Neural progenitor cell (in vitro differentiated cells): ENCODE measurements at regions not wholly inside any gene's neighbourhood (a gene's known extent, or its start where the extent isn't known, plus 50 kb on each side); places are given as distances from the start of the nearest gene placed in this dataset.
A peak's percentile ranks its signal among the peaks of the same experiment; 100 is the strongest.

Source experiments
- DNase-seq: peaks from one replicate; pipeline ENCODE4 v3.0.0-alpha.2; 2016; ENCODE audit warnings: low spot score
- H2AFZ ChIP-seq: fragments of 200-600 bp; sonication (generic); replicated peaks from 2 replicates; pipeline ENCODE4 v1.6.1; 2016; ENCODE audit warnings: antibody characterized with exemption
- H3F3A ChIP-seq: fragments of 200-600 bp; sonication (generic); 2 replicates; pipeline ENCODE4 v1.6.1; 2016; ENCODE audit warnings: antibody characterized with exemption, low read depth
- H3K27ac ChIP-seq: fragments of 200-600 bp; sonication (generic); 2 replicates; pipeline ENCODE4 v1.5.1; 2016; ENCODE audit warnings: mild to moderate bottlenecking
- H3K27me3 ChIP-seq: fragments of 200-600 bp; sonication (generic); 2 replicates; pipeline ENCODE4 v1.6.1; 2016; ENCODE audit warnings: mild to moderate bottlenecking, moderate library complexity
- H3K36me3 ChIP-seq: fragments of 200-600 bp; sonication (generic); 2 replicates; pipeline ENCODE4 v1.5.1; 2016
- H3K4me1 ChIP-seq: fragments of 200-600 bp; sonication (generic); 2 replicates; pipeline ENCODE4 v1.6.1; 2016; ENCODE audit warnings: mixed run types
- H3K4me2 ChIP-seq: fragments of 200-600 bp; sonication (generic); 2 replicates; pipeline ENCODE4 v1.6.1; 2016
- H3K4me3 ChIP-seq: fragments of 200-600 bp; sonication (generic); 2 replicates; pipeline ENCODE4 v1.5.1; 2016
- H3K79me2 ChIP-seq: fragments of 200-600 bp; sonication (generic); 2 replicates; pipeline ENCODE4 v1.6.1; 2016; ENCODE audit warnings: low read depth
- H3K9ac ChIP-seq: fragments of 200-600 bp; sonication (generic); 2 replicates; pipeline ENCODE4 v1.6.1; 2016
- H3K9me3 ChIP-seq: fragments of 200-600 bp; sonication (generic); 2 replicates; pipeline ENCODE4 v1.5.1; 2016; ENCODE audit warnings: low read depth
- H4K20me1 ChIP-seq: fragments of 200-600 bp; sonication (generic); 2 replicates; pipeline ENCODE4 v1.6.1; 2016; ENCODE audit warnings: low read depth
- H3K27ac Mint-ChIP-seq: 3 replicates; pipeline ENCODE4 v1.8.0; 2021; ENCODE audit warnings: mixed read lengths
- H3K27me3 Mint-ChIP-seq: 2 replicates; pipeline ENCODE4 v1.8.0; 2022; ENCODE audit warnings: low read depth, mild to moderate bottlenecking, inconsistent platforms, moderate library complexity, mixed read lengths; ENCODE audit not compliant: insufficient read depth
- H3K36me3 Mint-ChIP-seq: 3 replicates; pipeline ENCODE4 v1.8.0; 2021; ENCODE audit warnings: mixed read lengths
- H3K4me1 Mint-ChIP-seq: 3 replicates; pipeline ENCODE4 v1.8.0; 2021; ENCODE audit warnings: mixed read lengths
- H3K4me3 Mint-ChIP-seq: 3 replicates; pipeline ENCODE4 v1.8.0; 2021; ENCODE audit warnings: mild to moderate bottlenecking, moderate library complexity, mixed read lengths
- H3K9me3 Mint-ChIP-seq: 3 replicates; pipeline ENCODE4 v1.8.0; 2020; ENCODE audit warnings: mixed read lengths
- CTCF ChIP-seq: fragments of 200-600 bp; sonication (generic); IDR thresholded peaks from 2 replicates; pipeline ENCODE4 v1.5.1; 2017; ENCODE audit warnings: antibody characterized with exemption, mild to moderate bottlenecking
- EZH2 ChIP-seq: fragments of 200-600 bp; sonication (generic); IDR thresholded peaks from 2 replicates; pipeline ENCODE4 v1.6.1; 2017; ENCODE audit warnings: antibody characterized with exemption, mild to moderate bottlenecking, moderate library complexity
- EZH2phosphoT487 ChIP-seq: fragments of 200-600 bp; sonication (generic); IDR thresholded peaks from 2 replicates; pipeline ENCODE4 v1.6.1; 2017; ENCODE audit warnings: antibody characterized with exemption

DNA sequence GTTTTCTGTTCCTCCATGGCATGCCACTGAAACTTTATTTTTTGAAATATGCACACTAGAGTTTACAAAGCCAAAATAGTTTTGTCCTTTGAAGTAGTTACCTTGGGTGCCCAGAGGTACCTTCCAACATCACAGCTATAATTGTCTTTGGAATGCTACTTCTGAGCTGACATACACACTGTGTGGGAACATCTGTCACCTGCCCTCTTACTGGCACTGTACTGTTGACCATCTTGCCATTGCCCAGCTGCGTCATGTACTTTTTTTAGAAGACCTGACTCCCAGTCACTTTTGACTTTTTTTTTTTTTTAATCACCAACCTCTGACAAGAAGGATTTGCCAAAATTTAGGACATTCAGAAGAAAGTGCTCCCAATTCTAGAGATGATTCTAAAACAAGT is 200.5 kb upstream of the CXorf66 start:
- Histone ChIP-seq H3K27me3 (no peaks in the 10 kb centered on the region), H4K20me1 (no peaks in the 10 kb centered on the region), H3K4me1 (peaks cover 24% of the 10 kb centered on the region), H3K4me2 (no peak overlapping the region), H3K27ac (no peak overlapping the region), H2AFZ (no peak overlapping the region), H3K9me3 (no peaks in the 10 kb centered on the region), H3K79me2 (no peaks in the 10 kb centered on the region), H3F3A (no peaks in the 10 kb centered on the region), H3K4me3 (no peak overlapping the region), H3K36me3 (no peaks in the 10 kb centered on the region), H3K9ac (no peak overlapping the region)
- no peak for DNase-seq
- no peak for TF ChIP-seq EZH2
- no peak for TF ChIP-seq CTCF
- TF ChIP-seq EZH2phosphoT487 = no peak
- peaks cover 5% of the 10 kb centered on the region for H3K27me3 Mint-ChIP-seq
- peaks cover 9% of the 10 kb centered on the region for H3K4me1 Mint-ChIP-seq
- H3K27ac Mint-ChIP-seq = no peak overlapping the region
- H3K4me3 Mint-ChIP-seq = no peak overlapping the region
- no peaks in the 10 kb centered on the region for H3K36me3 Mint-ChIP-seq
- H3K9me3 Mint-ChIP-seq = peaks cover 3% of the 10 kb centered on the region

- H3K4me1 ChIP-seq = peaks cover 24% of the 10 kb centered on the region
- no peak overlapping the region for H3K27ac ChIP-seq
- Mint-ChIP-seq H3K36me3 (no peaks in the 10 kb centered on the region), H3K4me3 (no peak overlapping the region), H3K27ac (peak overlapping the region; percentile 53), H3K27me3 (peaks cover 5% of the 10 kb centered on the region), H3K4me1 (peaks cover 9% of the 10 kb centered on the region), H3K9me3 (peaks cover 3% of the 10 kb centered on the region)
- H3F3A ChIP-seq = no peaks in the 10 kb centered on the region
- no peaks in the 10 kb centered on the region for H3K79me2 ChIP-seq
- no peaks in the 10 kb centered on the region for H3K9me3 ChIP-seq
- no peak overlapping the region for H3K4me3 ChIP-seq
- no peak overlapping the region for H3K9ac ChIP-seq
- no peak for TF ChIP-seq EZH2
- TF ChIP-seq EZH2phosphoT487 = no peak
- TF ChIP-seq CTCF = no peak
- no peaks in the 10 kb centered on the region for H4K20me1 ChIP-seq
- H3K4me2 ChIP-seq = peak overlapping the region; percentile 39
- H3K27me3 ChIP-seq = no peaks in the 10 kb centered on the region
- H3K36me3 ChIP-seq = no peaks in the 10 kb centered on the region
- no peak for DNase-seq
- no peak overlapping the region for H2AFZ ChIP-seq
These were observed 199.1 kb upstream of the CXorf66 start for GRCh38 chrX:140164391-140164790.

GRCh38 chrX:140163371-140164159 is 198.2 kb upstream of the CXorf66 start:
- peaks cover 9% of the 10 kb centered on the region for H3K4me1 Mint-ChIP-seq
- no peak overlapping the region for H3K4me3 Mint-ChIP-seq
- no peak for DNase-seq
- H3K36me3 ChIP-seq = no peaks in the 10 kb centered on the region
- no peak overlapping the region for H3K27ac Mint-ChIP-seq
- no peaks in the 10 kb centered on the region for H3K9me3 ChIP-seq
- H3K4me3 ChIP-seq = no peak overlapping the region
- H3K4me1 ChIP-seq = peaks cover 24% of the 10 kb centered on the region
- H3K27me3 Mint-ChIP-seq = peaks cover 5% of the 10 kb centered on the region
- H3F3A ChIP-seq = no peaks in the 10 kb centered on the region
- H3K36me3 Mint-ChIP-seq = no peaks in the 10 kb centered on the region
- H2AFZ ChIP-seq = no peak overlapping the region
- H3K4me2 ChIP-seq = peak overlapping the region; percentile 39
- no peaks in the 10 kb centered on the region for H3K27me3 ChIP-seq
- no peak for TF ChIP-seq CTCF
- no peak for TF ChIP-seq EZH2
- H4K20me1 ChIP-seq = no peaks in the 10 kb centered on the region
- H3K9me3 Mint-ChIP-seq = no peaks in the 10 kb centered on the region
- no peak overlapping the region for H3K27ac ChIP-seq
- H3K79me2 ChIP-seq = no peaks in the 10 kb centered on the region
- no peak overlapping the region for H3K9ac ChIP-seq
